Esophagus squamous epithelium (tissue), 5 donors: ENCODE measurements at regions not wholly inside any gene's neighbourhood (a gene's known extent, or its start where the extent isn't known, plus 50 kb on each side); places are given as distances from the start of the nearest gene placed in this dataset.

Experiments
- DNase-seq: peaks from one replicate; lab custom pipeline; 2025; lab: John Stamatoyannopoulos, UW
- H3K27ac ChIP-seq, 4 donors: fragments of 200-600 bp; sonication (generic); one replicate each; pipeline ENCODE4 v1.5.1; 2016 to 2019; ENCODE audit warnings: mild to moderate bottlenecking in 1 of 4
- H3K27me3 ChIP-seq, 4 donors: fragments of 200-600 bp; sonication (generic); 1 replicate in 3 of 4; 2 replicates in 1 of 4; pipeline versions ENCODE4 v1.5.1 to v1.6.0; 2017 to 2021; ENCODE audit warnings: antibody characterized with exemption in 1 of 4
- H3K36me3 ChIP-seq, 3 donors: fragments of 200-600 bp; sonication (generic); one replicate each; pipeline ENCODE4 v1.5.1; 2016 to 2019
- H3K4me1 ChIP-seq, 3 donors: fragments of 200-600 bp; sonication (generic); one replicate each; pipeline ENCODE4 v1.5.1; 2017 to 2019
- H3K4me3 ChIP-seq, 4 donors: fragments of 200-600 bp; sonication (generic); 1 replicate in 3 of 4; 2 replicates in 1 of 4; pipeline ENCODE4 v1.5.1; 2016 to 2019; ENCODE audit warnings: mild to moderate bottlenecking in 2 of 4, moderate library complexity in 1 of 4
- H3K9me3 ChIP-seq, 3 donors: fragments of 200-600 bp; sonication (generic); one replicate each; pipeline ENCODE4 v1.5.1; 2016 to 2019
- POLR2A ChIP-seq, 4 donors: fragments of 450-650 bp; IDR thresholded peaks; one replicate each; pipeline ENCODE4 v1.6.1; 2017; ENCODE audit warnings: antibody characterized with exemption in 4 of 4, mild to moderate bottlenecking in 4 of 4, moderate library complexity in 3 of 4
- WGBS, 2 donors: methylation state at CpG; one replicate each; pipeline ENCODE4 v1.1.5; 2018; 5-methylcytosine and 5-hydroxymethylcytosine counted together
- intact Hi-C: fragments of 100-400 bp; cut with DNase I; formaldehyde crosslinking; loops from one replicate; pipeline ENCODE4 v1.15.0; 2022
- TF ChIP-seq, protein P1 (sequence below), 6 experiments: fragments of 450-650 bp in 4 of 6; fragments of 200-600 bp in 2 of 6; sonication (generic) in 2 of 6; IDR thresholded peaks; one replicate each; pipeline ENCODE4 v1.5.1; 2016 to 2019; ENCODE audit warnings: antibody characterized with exemption in 6 of 6, mild to moderate bottlenecking in 4 of 6, moderate library complexity in 4 of 6
- donor health status: DM: yes; HTN: yes; CAD: no.

DNA sequence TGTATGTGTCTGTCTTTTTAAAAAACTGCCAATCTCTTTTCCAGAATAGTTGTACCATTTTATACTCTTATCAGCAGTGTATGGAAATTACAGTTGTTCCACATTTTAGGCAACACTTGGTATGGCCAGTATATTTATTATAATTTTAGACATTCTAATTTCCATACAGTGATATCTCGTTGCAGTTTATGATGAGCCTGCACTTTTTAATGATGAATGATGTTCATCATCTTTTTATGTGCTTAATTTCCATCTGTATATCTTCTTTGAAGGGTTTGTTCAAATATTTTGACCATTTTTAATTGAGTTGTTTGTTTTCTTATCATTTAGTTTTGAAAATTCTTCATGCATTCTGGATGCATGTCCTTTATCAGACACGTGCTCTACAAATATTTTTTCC is 57.0 kb upstream of the UBE2E2 start:
- 76 to 83% methylated on average over 2 of the region's 2 CpGs for WGBS, 2 donors
- TF ChIP-seq POLR2A (IDR thresholded peaks at IDR 0.05) = no peak
- TF ChIP-seq, protein P1, sequence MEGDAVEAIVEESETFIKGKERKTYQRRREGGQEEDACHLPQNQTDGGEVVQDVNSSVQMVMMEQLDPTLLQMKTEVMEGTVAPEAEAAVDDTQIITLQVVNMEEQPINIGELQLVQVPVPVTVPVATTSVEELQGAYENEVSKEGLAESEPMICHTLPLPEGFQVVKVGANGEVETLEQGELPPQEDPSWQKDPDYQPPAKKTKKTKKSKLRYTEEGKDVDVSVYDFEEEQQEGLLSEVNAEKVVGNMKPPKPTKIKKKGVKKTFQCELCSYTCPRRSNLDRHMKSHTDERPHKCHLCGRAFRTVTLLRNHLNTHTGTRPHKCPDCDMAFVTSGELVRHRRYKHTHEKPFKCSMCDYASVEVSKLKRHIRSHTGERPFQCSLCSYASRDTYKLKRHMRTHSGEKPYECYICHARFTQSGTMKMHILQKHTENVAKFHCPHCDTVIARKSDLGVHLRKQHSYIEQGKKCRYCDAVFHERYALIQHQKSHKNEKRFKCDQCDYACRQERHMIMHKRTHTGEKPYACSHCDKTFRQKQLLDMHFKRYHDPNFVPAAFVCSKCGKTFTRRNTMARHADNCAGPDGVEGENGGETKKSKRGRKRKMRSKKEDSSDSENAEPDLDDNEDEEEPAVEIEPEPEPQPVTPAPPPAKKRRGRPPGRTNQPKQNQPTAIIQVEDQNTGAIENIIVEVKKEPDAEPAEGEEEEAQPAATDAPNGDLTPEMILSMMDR (IDR thresholded peaks at IDR 0.05) = no peak
- no peak for DNase-seq
- H3K27ac ChIP-seq = no peak overlapping the region
- intact Hi-C loops = no loop called here
- no peaks in the 10 kb centered on the region for H3K4me1 ChIP-seq
- no peaks in the 10 kb centered on the region for H3K27me3 ChIP-seq
- no peak overlapping the region for H3K4me3 ChIP-seq
- H3K9me3 ChIP-seq = no peaks in the 10 kb centered on the region
- H3K36me3 ChIP-seq = no peaks in the 10 kb centered on the region

DNA sequence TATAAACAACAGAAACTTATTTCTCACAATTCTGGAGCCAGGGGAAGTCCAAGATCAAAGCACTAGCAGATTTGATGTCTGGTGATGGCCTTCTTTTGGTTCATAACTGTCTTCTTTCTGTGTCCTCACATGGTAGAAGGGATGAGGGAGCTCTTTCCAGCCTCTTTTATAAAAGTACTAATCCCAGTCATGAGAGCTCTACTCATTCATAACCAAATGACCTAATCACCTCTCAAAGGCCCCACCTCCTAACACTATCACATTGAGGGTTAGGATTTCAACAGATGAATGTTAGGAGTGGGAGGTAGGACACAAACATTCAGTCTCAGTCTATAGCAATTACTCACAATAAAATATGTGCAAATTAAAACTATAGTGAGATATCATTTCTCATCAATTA is 50.1 kb upstream of the UBE2E2 start:
- H3K4me3 ChIP-seq = no peak overlapping the region
- H3K4me1 ChIP-seq = peaks cover 0 to 4% (median 0%) of the 10 kb centered on the region in 3 donors
- TF ChIP-seq, protein P1 (IDR thresholded peaks at IDR 0.05) = no peak
- TF ChIP-seq POLR2A (IDR thresholded peaks at IDR 0.05) = no peak
- H3K27me3 ChIP-seq = no peaks in the 10 kb centered on the region
- no peak for DNase-seq
- H3K27ac ChIP-seq = no peak overlapping the region
- H3K9me3 ChIP-seq = peaks cover 0 to 4% (median 0%) of the 10 kb centered on the region in 3 donors
- H3K36me3 ChIP-seq = no peaks in the 10 kb centered on the region
- intact Hi-C loops = no loop called here
